Lung (tissue), 11 donors: ENCODE measurements at regions not wholly inside any gene's neighbourhood (a gene's known extent, or its start where the extent isn't known, plus 50 kb on each side); places are given as distances from the start of the nearest gene placed in this dataset.
A peak's percentile ranks its signal among the peaks of the same experiment; 100 is the strongest.

Experiments used
- ATAC-seq: fragments of 200-7000 bp; cut with Tn5 transposase; one replicate; pipeline ENCODE4 v1.9.1; 2020; ENCODE audit warnings: moderate number of reproducible peaks; ENCODE audit not compliant: insufficient read depth, low FRiP score
- DNase-seq, 3 donors: peaks; one replicate each; pipeline ENCODE4 v3.0.0-alpha.2; 2013 to 2017
- H3K27ac ChIP-seq, 2 donors: one replicate each; pipeline ENCODE4 v1.5.1; 2013; ENCODE audit warnings: mild to moderate bottlenecking in 2 of 2, moderate library complexity in 2 of 2, control low read depth in 1 of 2, inconsistent platforms in 1 of 2, low read depth in 1 of 2, low read length in 1 of 2
- H3K27me3 ChIP-seq, 3 donors: one replicate each; pipeline ENCODE4 v1.5.1; 2013; ENCODE audit warnings: low read length in 2 of 3; ENCODE audit not compliant: control insufficient read depth in 3 of 3, insufficient read depth in 3 of 3
- H3K36me3 ChIP-seq, 4 donors: one replicate each; pipeline ENCODE4 v1.5.1; 2013; ENCODE audit warnings: low read length in 4 of 4, mild to moderate bottlenecking in 1 of 4, moderate library complexity in 1 of 4; ENCODE audit not compliant: control insufficient read depth in 4 of 4, insufficient read depth in 4 of 4
- H3K4me1 ChIP-seq, 5 donors: one replicate each; pipeline ENCODE4 v1.5.1; 2013; ENCODE audit warnings: low read length in 5 of 5, mild to moderate bottlenecking in 2 of 5, moderate library complexity in 1 of 5; ENCODE audit not compliant: control insufficient read depth in 5 of 5, insufficient read depth in 5 of 5
- H3K4me3 ChIP-seq: one replicate; pipeline ENCODE4 v1.5.1; 2013; ENCODE audit warnings: mild to moderate bottlenecking, control low read depth, moderate library complexity
- H3K9ac ChIP-seq, 2 donors: one replicate each; pipeline ENCODE4 v1.5.1; 2013; ENCODE audit warnings: low read length in 2 of 2, control low read depth in 1 of 2; ENCODE audit not compliant: insufficient read depth in 1 of 2
- H3K9me3 ChIP-seq, 4 donors: one replicate each; pipeline ENCODE4 v1.5.1; 2013; ENCODE audit warnings: low read length in 3 of 4, mild to moderate bottlenecking in 1 of 4, moderate library complexity in 1 of 4; ENCODE audit not compliant: control insufficient read depth in 4 of 4, insufficient read depth in 3 of 4
- CTCF ChIP-seq: IDR thresholded peaks from 2 replicates; pipeline ENCODE4 v1.5.1; 2012; ENCODE audit warnings: mild to moderate bottlenecking; ENCODE audit errors: control extremely low read depth, extremely low read depth
- WGBS, 2 donors: extraction: QIAGEN DNeasy Blood & Tissue Kit; methylation state at CpG; one replicate each; pipeline ENCODE4 v1.1.7; 2013; 5-methylcytosine and 5-hydroxymethylcytosine counted together
- donor health status: control.
- donor health status: control.
- donor health status: Bipolar disorder and iron deficiency.
- donor health status: healthy.
- donor health status: DM: yes; HTN: yes; CAD: no.

DNA sequence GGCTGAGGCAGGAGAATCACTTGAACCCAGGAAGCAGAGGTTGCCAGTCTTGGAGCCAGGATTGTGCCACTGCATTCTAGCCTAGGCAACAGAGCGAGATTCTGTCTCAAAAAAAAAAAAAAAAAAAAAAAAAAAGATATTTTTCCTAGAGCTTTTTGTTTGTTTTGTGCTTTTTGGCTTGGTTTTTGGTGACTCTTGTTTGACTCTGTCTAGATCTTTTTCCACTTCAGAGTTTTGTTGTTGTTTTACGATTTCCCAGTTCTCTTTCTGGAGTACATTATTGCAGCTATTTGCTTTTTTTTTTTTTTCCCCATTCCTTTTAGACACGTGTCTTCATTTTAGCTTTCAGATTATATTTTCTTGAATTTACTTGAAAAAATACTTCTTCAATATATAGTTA is 67.0 kb upstream of the AKAP12 start:
- H3K4me1 ChIP-seq = peaks cover 0 to 2% (median 0%) of the 10 kb centered on the region in 5 donors
- 74 to 82% methylated on average over 3 of the region's 3 CpGs for WGBS, 2 donors
- H3K4me3 ChIP-seq = no peak overlapping the region
- no peak for DNase-seq
- H3K9ac ChIP-seq = no peak overlapping the region
- no peaks in the 10 kb centered on the region for H3K9me3 ChIP-seq
- no peak for TF ChIP-seq CTCF
- H3K27me3 ChIP-seq = no peaks in the 10 kb centered on the region
- H3K36me3 ChIP-seq = no peaks in the 10 kb centered on the region
- no peak for ATAC-seq
- no peak overlapping the region for H3K27ac ChIP-seq

GRCh38 chr6:151175662-151176445 is 63.9 kb upstream of the AKAP12 start:
- no peak for ATAC-seq
- no peak overlapping the region for H3K27ac ChIP-seq
- WGBS, 2 donors = 87 to 88% methylated on average over 12 of the region's 12 CpGs
- H3K4me3 ChIP-seq = no peak overlapping the region
- DNase-seq = no peak
- no peak for TF ChIP-seq CTCF
- H3K36me3 ChIP-seq = no peaks in the 10 kb centered on the region
- H3K4me1 ChIP-seq = peaks cover 0 to 18% (median 4%) of the 10 kb centered on the region in 5 donors
- no peak overlapping the region for H3K9ac ChIP-seq
- H3K9me3 ChIP-seq = no peaks in the 10 kb centered on the region
- no peaks in the 10 kb centered on the region for H3K27me3 ChIP-seq

GRCh38 chr6:151176911-151177770 is 62.6 kb upstream of the AKAP12 start:
- H3K4me1 ChIP-seq = peaks cover 0 to 21% (median 4%) of the 10 kb centered on the region in 5 donors
- WGBS, 2 donors = 77 to 82% methylated on average over 2 of the region's 2 CpGs
- no peak for TF ChIP-seq CTCF
- ATAC-seq = no peak
- H3K4me3 ChIP-seq = no peak overlapping the region
- peak in 2 of 3 donors; percentile 54 to 69 for DNase-seq
- no peak overlapping the region for H3K9ac ChIP-seq
- H3K27me3 ChIP-seq = no peaks in the 10 kb centered on the region
- H3K9me3 ChIP-seq = no peaks in the 10 kb centered on the region
- no peaks in the 10 kb centered on the region for H3K36me3 ChIP-seq
- H3K27ac ChIP-seq = no peak overlapping the region
